Lower lobe of right lung (tissue), 2 donors: ENCODE measurements at regions not wholly inside any gene's neighbourhood (a gene's known extent, or its start where the extent isn't known, plus 50 kb on each side); places are given as distances from the start of the nearest gene placed in this dataset.
A peak's percentile ranks its signal among the peaks of the same experiment; 100 is the strongest.

Experiments used
- ATAC-seq, 2 donors: fragments of 200-7000 bp; cut with Tn5 transposase; one replicate each; pipeline ENCODE4 v1.9.1; 2020 to 2022; ENCODE audit warnings: mild to moderate bottlenecking in 2 of 2, moderate library complexity in 2 of 2
- DNase-seq: peaks from one replicate; pipeline ENCODE4 v3.0.0-alpha.2; 2020
- H3K27ac ChIP-seq: fragments of 200-600 bp; one replicate; pipeline ENCODE4 v1.8.0; 2022
- H3K27me3 ChIP-seq: fragments of 200-600 bp; one replicate; pipeline ENCODE4 v1.8.0; 2022; ENCODE audit warnings: low read depth
- H3K36me3 ChIP-seq: fragments of 200-600 bp; one replicate; pipeline ENCODE4 v1.8.0; 2022; ENCODE audit warnings: mild to moderate bottlenecking
- H3K4me1 ChIP-seq: fragments of 200-600 bp; one replicate; pipeline ENCODE4 v1.8.0; 2022
- H3K4me3 ChIP-seq: fragments of 200-600 bp; one replicate; pipeline ENCODE4 v1.8.0; 2022; ENCODE audit warnings: mild to moderate bottlenecking
- H3K9me3 ChIP-seq: fragments of 200-600 bp; one replicate; pipeline ENCODE4 v1.8.0; 2022
- CTCF ChIP-seq: fragments of 200-600 bp; IDR thresholded peaks from one replicate; pipeline ENCODE4 v1.8.0; 2022; ENCODE audit warnings: antibody characterized with exemption, mild to moderate bottlenecking
- intact Hi-C: fragments of 100-400 bp; cut with DNase I; formaldehyde crosslinking; loops from one replicate; pipeline ENCODE4 v1.11.0; 2022
- donor health status: DM: no; HTN: yes; CAD: no; lungs with severe emphysema.

DNA sequence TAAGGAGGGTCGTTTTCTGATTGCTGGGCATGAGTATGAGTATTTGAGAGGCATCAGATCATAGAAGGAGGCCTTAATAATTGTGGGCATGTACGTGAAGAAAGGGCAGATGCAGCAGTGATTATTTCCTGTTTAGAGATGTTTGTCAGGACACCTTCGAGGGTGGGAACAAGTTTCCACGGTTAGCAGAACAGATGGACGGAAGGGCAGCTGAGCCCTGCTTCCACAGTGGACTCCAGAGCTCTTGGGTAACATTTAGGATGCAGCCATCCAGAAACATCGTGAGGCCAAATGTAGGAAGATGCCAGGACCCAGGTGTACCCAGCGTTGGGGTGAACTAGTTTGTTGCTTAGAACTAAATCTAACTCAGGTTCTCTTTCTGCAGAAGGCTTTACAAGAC, 231.3 kb upstream of the FAT1 start:
- no peaks in the 10 kb centered on the region for H3K27me3 ChIP-seq
- no peak for TF ChIP-seq CTCF
- no peak overlapping the region for H3K4me3 ChIP-seq
- no peaks in the 10 kb centered on the region for H3K9me3 ChIP-seq
- H3K36me3 ChIP-seq = no peaks in the 10 kb centered on the region
- ATAC-seq (peak in 1 of 2 donors; percentile 31), DNase-seq (no peak)
- no peak overlapping the region for H3K27ac ChIP-seq
- no peaks in the 10 kb centered on the region for H3K4me1 ChIP-seq
- intact Hi-C loops = no loop called here

DNA sequence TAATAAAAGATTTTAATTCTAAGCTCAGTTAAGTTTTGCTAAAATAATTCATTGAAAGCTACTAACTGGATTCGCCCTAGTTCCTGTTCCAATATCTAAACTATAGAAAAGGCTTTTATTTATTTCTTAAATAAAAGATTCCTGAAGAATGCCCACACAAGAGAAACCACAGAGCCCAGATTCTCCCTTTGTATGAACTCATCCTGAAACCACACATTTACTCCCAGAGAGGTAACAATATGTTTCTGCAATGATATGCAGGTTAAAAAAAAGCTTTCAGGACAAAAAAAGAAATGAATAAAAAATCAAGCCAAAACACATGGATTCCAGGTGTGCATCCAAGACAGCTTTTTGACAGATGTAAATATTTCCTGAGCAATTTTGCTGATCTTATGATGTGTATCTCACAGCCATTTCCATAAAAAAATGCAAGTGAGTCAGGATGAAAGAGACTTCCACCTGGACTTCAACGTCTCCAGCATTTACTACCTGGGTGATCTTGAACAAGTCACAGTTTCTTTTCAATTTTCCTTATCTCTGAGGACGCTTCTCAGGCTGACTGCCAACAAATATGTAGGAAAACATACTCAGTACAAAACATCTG, 234.4 kb upstream of the FAT1 start:
- no peak overlapping the region for H3K4me3 ChIP-seq
- no peak for TF ChIP-seq CTCF
- no peaks in the 10 kb centered on the region for H3K9me3 ChIP-seq
- DNase-seq (no peak), ATAC-seq (no peak)
- H3K27me3 ChIP-seq = no peaks in the 10 kb centered on the region
- no peaks in the 10 kb centered on the region for H3K4me1 ChIP-seq
- no peaks in the 10 kb centered on the region for H3K36me3 ChIP-seq
- intact Hi-C loops = no loop called here
- H3K27ac ChIP-seq = no peak overlapping the region

GRCh38 chr4:186958726-186959350, 235.2 kb upstream of the FAT1 start:
- ATAC-seq = no peak
- no peak for TF ChIP-seq CTCF

DNA sequence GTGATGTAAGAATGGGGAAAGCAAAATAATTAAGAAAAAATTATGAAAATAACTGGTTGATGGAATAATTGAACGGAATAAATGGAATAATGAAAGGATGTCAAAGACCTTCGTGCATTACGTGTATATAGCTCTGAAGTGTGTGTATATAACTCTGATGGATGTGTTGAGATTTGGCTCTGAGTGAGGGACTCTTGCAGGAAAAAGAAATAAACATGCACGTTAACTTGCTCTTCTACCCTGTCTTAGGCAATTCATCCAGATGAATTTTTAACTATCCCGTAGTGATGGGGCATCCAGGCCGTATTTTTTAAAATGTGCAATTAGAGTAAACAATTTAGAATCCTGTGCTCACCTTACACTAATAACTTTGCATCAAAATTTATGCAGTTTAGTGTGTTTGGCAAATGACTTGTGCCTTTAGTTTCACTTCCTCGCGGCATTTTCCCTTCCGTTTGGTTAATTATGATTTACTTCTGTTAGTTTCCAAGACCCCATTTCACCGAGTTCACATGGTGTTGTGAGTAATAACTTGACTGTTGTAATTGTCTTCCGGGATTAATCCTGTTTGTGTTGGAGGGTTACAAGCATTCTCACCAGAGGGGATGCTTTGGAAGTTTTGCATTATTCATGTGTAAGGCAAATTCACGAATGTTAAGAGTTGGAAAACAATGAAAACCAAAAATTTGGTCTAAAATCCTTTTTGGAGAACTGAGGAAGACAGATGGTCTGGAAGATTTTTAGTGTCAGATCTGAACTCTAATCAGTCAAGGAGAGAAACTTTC, 256.5 kb upstream of the FAT1 start:
- no peaks in the 10 kb centered on the region for H3K27me3 ChIP-seq
- no peak for DNase-seq
- no peak overlapping the region for H3K4me3 ChIP-seq
- ATAC-seq = no peak
- no peak overlapping the region for H3K27ac ChIP-seq
- intact Hi-C loops = no loop called here
- H3K4me1 ChIP-seq = no peaks in the 10 kb centered on the region
- no peak for TF ChIP-seq CTCF
- H3K9me3 ChIP-seq = no peaks in the 10 kb centered on the region
- no peaks in the 10 kb centered on the region for H3K36me3 ChIP-seq

More at GRCh38 chr4:186958726-186959350, 235.2 kb upstream of the FAT1 start:
- no peak overlapping the region for H3K4me3 ChIP-seq
- no peaks in the 10 kb centered on the region for H3K9me3 ChIP-seq
- no peaks in the 10 kb centered on the region for H3K27me3 ChIP-seq
- H3K27ac ChIP-seq = no peak overlapping the region
- intact Hi-C loops = no loop called here
- no peaks in the 10 kb centered on the region for H3K36me3 ChIP-seq
- H3K4me1 ChIP-seq = no peaks in the 10 kb centered on the region
- DNase-seq = no peak

DNA sequence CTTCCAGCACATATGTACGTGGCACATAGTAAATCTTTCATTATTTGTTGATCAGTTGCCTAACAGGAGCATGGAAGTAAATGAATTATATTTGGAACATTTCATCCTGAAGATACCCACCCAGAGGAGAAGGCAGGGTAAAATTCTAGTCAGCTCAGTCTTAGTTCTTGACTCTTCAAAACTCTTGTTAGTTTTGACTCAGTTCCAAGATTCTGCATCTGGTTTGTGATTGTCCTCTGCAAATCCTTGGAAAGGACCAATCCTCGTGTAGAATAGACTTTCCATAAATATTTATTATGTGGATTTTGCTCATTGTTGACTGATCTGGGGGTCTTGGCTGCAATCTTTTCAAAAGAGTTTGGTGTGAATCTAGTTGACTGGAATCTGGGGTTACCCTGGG, 257.5 kb upstream of the FAT1 start:
- ATAC-seq = no peak
- H3K9me3 ChIP-seq = no peaks in the 10 kb centered on the region
- H3K4me1 ChIP-seq = no peaks in the 10 kb centered on the region
- DNase-seq = no peak
- no peak overlapping the region for H3K27ac ChIP-seq
- H3K27me3 ChIP-seq = no peaks in the 10 kb centered on the region
- H3K4me3 ChIP-seq = no peak overlapping the region
- H3K36me3 ChIP-seq = no peaks in the 10 kb centered on the region
- TF ChIP-seq CTCF = no peak
- intact Hi-C loops = no loop called here
